ENCODE measurements at regions not wholly inside any gene's neighbourhood (a gene's known extent, or its start where the extent isn't known, plus 50 kb on each side); places are given as distances from the start of the nearest gene placed in this dataset.

- no peak for TF ChIP-seq EZH2phosphoT487 (IDR thresholded peaks at IDR 0.05; ENCODE audit: borderline replicate concordance, low read depth, low read length)
- TF ChIP-seq CTCF (conservative IDR thresholded peaks at IDR 0.05; ENCODE audit: low read length): no peak
These were observed 141.8 kb downstream of the LAT start for GRCh38 chr16:29126616-29127015.
